Colonic mucosa (tissue), 4 donors: ENCODE measurements at regions not wholly inside any gene's neighbourhood (a gene's known extent, or its start where the extent isn't known, plus 50 kb on each side); places are given as distances from the start of the nearest gene placed in this dataset.
"Not testable (repeated sequence)": the region's sequence is repeated elsewhere in the genome, so short reads cannot be mapped to it uniquely, and the experiment has no call there.

ENCODE experiments used
- DNase-seq: peaks from one replicate; pipeline ENCODE4 v3.0.0-alpha.2; 2020
- H3K27ac ChIP-seq: fragments of 200-600 bp; one replicate; pipeline ENCODE4 v1.8.0; 2021
- H3K27me3 ChIP-seq: fragments of 200-600 bp; one replicate; pipeline ENCODE4 v1.8.0; 2021
- H3K36me3 ChIP-seq: fragments of 200-600 bp; one replicate; pipeline ENCODE4 v1.8.0; 2021
- H3K4me1 ChIP-seq: fragments of 200-600 bp; one replicate; pipeline ENCODE4 v1.8.0; 2021; ENCODE audit warnings: mild to moderate bottlenecking
- H3K4me3 ChIP-seq: fragments of 200-600 bp; one replicate; pipeline ENCODE4 v1.8.0; 2021
- H3K9ac ChIP-seq, 2 donors: one replicate each; pipeline ENCODE4 v1.7.0; 2013; ENCODE audit warnings: control low read depth in 2 of 2, low read depth in 2 of 2, low read length in 2 of 2
- H3K9me3 ChIP-seq: fragments of 200-600 bp; one replicate; pipeline ENCODE4 v1.8.0; 2021
- intact Hi-C: fragments of 100-400 bp; cut with DNase I; formaldehyde crosslinking; loops from one replicate; pipeline ENCODE4 v1.14.1; 2022
- TF ChIP-seq, protein P1 (sequence below): fragments of 200-600 bp; IDR thresholded peaks from one replicate; pipeline ENCODE4 v1.8.0; 2022; ENCODE audit warnings: antibody characterized with exemption, mild to moderate bottlenecking
- donor health status: healthy.
- donor health status: DM: no; HTN: no; CAD: no.
- donor health status: DM: no; HTN: no; CAD: no.

DNA sequence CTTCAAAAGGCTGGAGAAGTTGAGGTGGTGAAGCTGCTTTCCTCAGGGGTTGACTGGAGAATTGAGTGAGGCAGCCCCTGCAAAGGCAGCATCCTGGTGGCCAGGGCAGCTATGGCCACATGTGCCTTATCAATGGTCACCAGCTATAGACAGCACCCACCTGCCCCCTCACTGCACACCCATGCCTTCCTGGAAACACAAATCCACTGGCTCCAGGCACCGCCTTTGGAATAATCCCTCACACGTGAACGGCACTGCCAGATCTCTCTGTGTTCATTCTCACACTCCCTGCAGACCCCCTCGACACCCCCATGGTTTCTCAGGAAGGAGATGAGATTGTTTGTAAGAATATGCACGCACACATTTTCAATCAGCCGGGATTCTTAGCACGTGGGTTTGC lies 1297.8 kb downstream of the TBC1D22A start:
- Histone ChIP-seq H3K9me3 (no peaks in the 10 kb centered on the region), H3K27ac (no peak overlapping the region), H3K4me1 (no peaks in the 10 kb centered on the region), H3K4me3 (no peak overlapping the region), H3K9ac (no peak overlapping the region), H3K36me3 (no peaks in the 10 kb centered on the region), H3K27me3 (no peaks in the 10 kb centered on the region)
- TF ChIP-seq, protein P1, sequence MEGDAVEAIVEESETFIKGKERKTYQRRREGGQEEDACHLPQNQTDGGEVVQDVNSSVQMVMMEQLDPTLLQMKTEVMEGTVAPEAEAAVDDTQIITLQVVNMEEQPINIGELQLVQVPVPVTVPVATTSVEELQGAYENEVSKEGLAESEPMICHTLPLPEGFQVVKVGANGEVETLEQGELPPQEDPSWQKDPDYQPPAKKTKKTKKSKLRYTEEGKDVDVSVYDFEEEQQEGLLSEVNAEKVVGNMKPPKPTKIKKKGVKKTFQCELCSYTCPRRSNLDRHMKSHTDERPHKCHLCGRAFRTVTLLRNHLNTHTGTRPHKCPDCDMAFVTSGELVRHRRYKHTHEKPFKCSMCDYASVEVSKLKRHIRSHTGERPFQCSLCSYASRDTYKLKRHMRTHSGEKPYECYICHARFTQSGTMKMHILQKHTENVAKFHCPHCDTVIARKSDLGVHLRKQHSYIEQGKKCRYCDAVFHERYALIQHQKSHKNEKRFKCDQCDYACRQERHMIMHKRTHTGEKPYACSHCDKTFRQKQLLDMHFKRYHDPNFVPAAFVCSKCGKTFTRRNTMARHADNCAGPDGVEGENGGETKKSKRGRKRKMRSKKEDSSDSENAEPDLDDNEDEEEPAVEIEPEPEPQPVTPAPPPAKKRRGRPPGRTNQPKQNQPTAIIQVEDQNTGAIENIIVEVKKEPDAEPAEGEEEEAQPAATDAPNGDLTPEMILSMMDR: no peak
- DNase-seq: no peak
- intact Hi-C loops: no loop called here

DNA sequence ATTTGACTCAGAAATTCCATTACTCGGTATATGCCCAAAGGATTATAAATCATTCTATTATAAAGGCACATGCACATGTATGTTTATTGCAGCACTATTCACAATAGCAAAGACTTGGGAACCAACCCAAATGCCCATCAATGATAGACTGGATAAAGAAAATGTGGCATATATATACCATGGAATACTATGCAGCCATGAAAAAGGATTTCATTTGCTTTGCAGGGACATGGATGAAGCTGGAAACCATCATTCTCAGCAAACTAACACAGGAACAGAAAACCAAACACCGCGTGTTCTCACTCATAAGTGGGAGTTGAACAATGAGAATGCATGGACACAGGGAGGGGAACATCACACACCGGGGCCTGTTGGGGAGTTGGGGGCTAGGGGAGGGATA lies 1297.1 kb downstream of the TBC1D22A start:
- H3K9me3 ChIP-seq, intact Hi-C loops, H3K4me3 ChIP-seq, H3K4me1 ChIP-seq, DNase-seq, H3K36me3 ChIP-seq, H3K27ac ChIP-seq, H3K27me3 ChIP-seq, H3K9ac ChIP-seq: not testable (repeated sequence)

DNA sequence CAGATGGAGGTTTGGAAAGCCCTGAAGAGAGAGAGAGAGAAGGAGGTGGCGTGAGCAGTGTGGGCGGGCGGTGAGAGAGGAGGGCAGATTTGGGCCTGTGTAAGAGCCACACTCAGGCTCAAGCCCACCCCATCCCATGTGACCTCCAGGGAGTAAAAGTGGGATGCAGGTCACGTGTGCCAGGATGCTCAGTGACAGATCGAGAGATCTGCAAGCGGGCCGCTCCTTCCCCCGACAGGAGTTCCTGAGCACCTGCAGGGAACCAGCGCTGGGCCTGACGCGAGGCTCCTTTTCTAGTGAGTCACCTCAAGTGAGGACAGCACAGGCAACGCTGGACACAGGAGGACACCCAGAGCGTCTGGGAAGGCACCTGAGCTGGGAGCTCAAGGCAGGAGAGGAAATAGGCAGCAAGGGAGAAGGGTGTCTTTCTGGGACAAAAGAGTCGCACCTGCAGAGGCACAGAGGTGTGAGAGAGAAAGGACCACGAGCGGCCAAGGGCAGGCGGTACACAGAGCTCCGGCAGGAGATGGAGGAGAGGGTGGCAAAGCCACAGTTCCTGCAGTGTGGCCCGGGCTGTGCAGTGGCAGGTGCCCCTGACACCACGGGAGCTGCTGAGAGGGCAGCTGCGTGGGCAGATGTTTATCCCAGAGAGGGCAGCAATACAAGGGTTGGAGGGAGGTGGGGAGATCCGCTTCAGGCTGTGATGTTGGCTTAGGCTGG lies 1294.8 kb downstream of the TBC1D22A start:
- TF ChIP-seq, protein P1: no peak
- Histone ChIP-seq H3K4me1 (no peaks in the 10 kb centered on the region), H3K4me3 (no peak overlapping the region), H3K27ac (no peak overlapping the region), H3K9me3 (no peaks in the 10 kb centered on the region), H3K27me3 (no peaks in the 10 kb centered on the region), H3K36me3 (no peaks in the 10 kb centered on the region), H3K9ac (no peak overlapping the region)
- no peak for DNase-seq
- intact Hi-C loops: no loop called here

DNA sequence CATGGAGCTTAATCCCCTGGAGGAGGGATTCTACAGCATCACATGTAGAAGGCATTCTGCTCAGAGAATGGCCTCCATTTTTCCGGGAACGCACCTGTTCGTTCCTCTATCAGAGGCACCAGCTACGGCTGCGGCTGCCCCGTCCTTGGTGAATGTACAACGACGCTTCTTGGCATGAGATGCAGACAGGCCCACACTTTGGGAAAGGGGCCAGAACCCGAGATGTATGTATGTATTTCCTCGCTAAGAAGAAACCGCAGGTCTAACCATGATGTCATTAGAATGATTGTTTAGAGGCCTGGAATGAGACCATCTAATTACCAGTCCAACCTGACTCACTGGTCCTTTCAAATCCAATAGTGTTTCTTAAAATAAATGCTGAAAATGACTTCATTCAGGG lies 1293.4 kb downstream of the TBC1D22A start:
- intact Hi-C loops: no loop called here
- no peaks in the 10 kb centered on the region for H3K9me3 ChIP-seq
- no peak overlapping the region for H3K4me3 ChIP-seq
- H3K36me3 ChIP-seq: no peaks in the 10 kb centered on the region
- DNase-seq: no peak
- no peaks in the 10 kb centered on the region for H3K27me3 ChIP-seq
- H3K4me1 ChIP-seq: no peaks in the 10 kb centered on the region
- no peak overlapping the region for H3K27ac ChIP-seq
- H3K9ac ChIP-seq: no peak overlapping the region
- TF ChIP-seq, protein P1: no peak

DNA sequence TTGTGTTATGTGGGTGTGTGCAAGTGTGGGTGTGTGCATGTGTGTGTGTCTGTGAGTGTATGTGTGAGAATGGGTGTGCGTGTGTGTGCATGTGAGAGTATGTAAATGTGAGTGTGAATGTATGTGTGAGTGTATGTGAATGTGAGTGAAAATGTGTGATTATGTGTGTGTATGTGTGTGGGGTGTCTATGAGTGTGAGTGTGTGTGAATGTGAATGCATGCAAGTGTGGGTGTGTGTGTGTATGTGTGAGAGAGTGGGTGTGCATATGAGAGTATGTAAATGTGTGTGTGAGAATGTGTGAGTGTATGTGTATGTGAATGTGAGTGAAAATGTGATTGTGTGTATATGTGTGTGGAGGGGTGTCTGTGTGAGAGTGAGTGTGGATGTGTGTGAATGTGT lies 1292.7 kb downstream of the TBC1D22A start:
- Histone ChIP-seq H3K27ac (no peak overlapping the region), H3K9ac (no peak overlapping the region), H3K9me3 (no peaks in the 10 kb centered on the region), H3K27me3 (no peaks in the 10 kb centered on the region), H3K4me3 (no peak overlapping the region), H3K4me1 (no peaks in the 10 kb centered on the region), H3K36me3 (no peaks in the 10 kb centered on the region)
- intact Hi-C loops: no loop called here
- TF ChIP-seq, protein P1: no peak
- DNase-seq: no peak

DNA sequence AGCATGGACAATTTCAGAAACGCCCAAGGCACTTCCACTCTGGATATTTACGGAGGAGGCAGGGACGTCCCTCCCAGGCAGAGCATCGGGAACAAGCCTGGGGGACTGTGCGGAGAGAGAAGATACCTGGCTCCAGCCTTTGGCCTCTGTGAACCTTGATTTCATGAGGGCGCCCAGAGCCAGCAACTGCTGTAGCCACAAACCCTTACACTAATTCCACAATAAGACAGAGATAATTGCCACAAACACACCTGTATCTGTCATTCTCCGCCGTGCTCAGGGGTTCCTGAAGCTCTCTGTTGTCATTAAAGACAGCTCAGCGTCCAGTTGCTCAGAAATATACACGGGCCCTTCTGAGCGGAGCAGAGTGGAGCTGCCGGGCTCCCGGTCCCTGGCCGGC lies 1292.1 kb downstream of the TBC1D22A start:
- Histone ChIP-seq H3K36me3 (no peaks in the 10 kb centered on the region), H3K4me3 (no peak overlapping the region), H3K4me1 (no peaks in the 10 kb centered on the region), H3K27me3 (no peaks in the 10 kb centered on the region), H3K27ac (no peak overlapping the region), H3K9ac (no peak overlapping the region), H3K9me3 (no peaks in the 10 kb centered on the region)
- TF ChIP-seq, protein P1: no peak
- intact Hi-C loops: no loop called here
- DNase-seq: no peak
